ENCODE measurements at regions not wholly inside any gene's neighbourhood (a gene's known extent, or its start where the extent isn't known, plus 50 kb on each side); places are given as distances from the start of the nearest gene placed in this dataset.

- Histone ChIP-seq H3K9me3 (no peaks in the 10 kb centered on the region), H3K27ac (no peak overlapping the region), H3K4me1 (no peaks in the 10 kb centered on the region), H3K4me3 (no peak overlapping the region), H3K36me3 (no peaks in the 10 kb centered on the region), H3K27me3 (no peaks in the 10 kb centered on the region)
- no peak for DNase-seq
- no peak for ATAC-seq (ENCODE audit: low FRiP score in 2 of 2)
- WGBS, 2 donors = 33 to 38% methylated on average over 3 of the region's 3 CpGs
- no peak for TF ChIP-seq EP300 (IDR thresholded peaks at IDR 0.05)
- no peak for TF ChIP-seq POLR2A (IDR thresholded peaks at IDR 0.05)
- TF ChIP-seq CTCF (IDR thresholded peaks at IDR 0.05) = no peak
- no peak for TF ChIP-seq POLR2AphosphoS5 (IDR thresholded peaks at IDR 0.05)
These were observed 295.9 kb downstream of the CEMIP2 start for GRCh38 chr9:71472400-71472799.

- DNase-seq (no peak), ATAC-seq (ENCODE audit: low FRiP score in 2 of 2) (no peak)
- Histone ChIP-seq H3K4me3 (no peak overlapping the region), H3K4me1 (no peaks in the 10 kb centered on the region), H3K36me3 (no peaks in the 10 kb centered on the region), H3K27me3 (no peaks in the 10 kb centered on the region), H3K27ac (no peak overlapping the region), H3K9me3 (no peaks in the 10 kb centered on the region)
- TF ChIP-seq CTCF (IDR thresholded peaks at IDR 0.05) = no peak
- whole genome bisulfite sequencing, 2 donors = 66 to 75% methylated on average over 4 of the region's 4 CpGs
These were observed 302.9 kb downstream of the CEMIP2 start for GRCh38 chr9:71465392-71465791.

GRCh38 chr9:71459082-71459481 is 309.2 kb downstream of the CEMIP2 start:
- ATAC-seq (ENCODE audit: low FRiP score in 2 of 2) = no peak
- DNase-seq = no peak

GRCh38 chr9:71446473-71447411 is 321.6 kb downstream of the CEMIP2 start:
- Histone ChIP-seq H3K4me3 (peak overlapping the region in 3 of 4 donors; percentile 24 to 45 (median 42)), H3K27ac (no peak overlapping the region), H3K4me1 (peaks cover 6 to 10% (median 7%) of the 10 kb centered on the region in 4 donors), H3K9me3 (no peaks in the 10 kb centered on the region), H3K27me3 (peaks cover 0 to 16% (median 6%) of the 10 kb centered on the region in 4 donors), H3K36me3 (no peaks in the 10 kb centered on the region)
- TF ChIP-seq CTCF (IDR thresholded peaks at IDR 0.05) (peak in 1 of 6 experiments; percentile 7), POLR2AphosphoS5 (IDR thresholded peaks at IDR 0.05) (no peak)
- peak in 1 of 2 donors; percentile 85 for DNase-seq
- 5 to 6% methylated on average over 21 to 40 of the region's 73 CpGs for WGBS, 2 donors
- ATAC-seq (ENCODE audit: low FRiP score in 2 of 2) = peak; percentile 53 to 69

More at GRCh38 chr9:71459082-71459481, 309.2 kb downstream of the CEMIP2 start:
- no peak for TF ChIP-seq POLR2A (IDR thresholded peaks at IDR 0.05)
- no peak for TF ChIP-seq CTCF (IDR thresholded peaks at IDR 0.05)
- TF ChIP-seq POLR2AphosphoS5 (IDR thresholded peaks at IDR 0.05) = no peak
- TF ChIP-seq EP300 (IDR thresholded peaks at IDR 0.05) = no peak
- no peak overlapping the region for H3K4me3 ChIP-seq
- no peaks in the 10 kb centered on the region for H3K36me3 ChIP-seq
- no peaks in the 10 kb centered on the region for H3K27me3 ChIP-seq
- H3K9me3 ChIP-seq = no peaks in the 10 kb centered on the region
- no peaks in the 10 kb centered on the region for H3K4me1 ChIP-seq
- no peak overlapping the region for H3K27ac ChIP-seq

GRCh38 chr9:71446106-71446472 is 322.2 kb downstream of the CEMIP2 start:
- no peak overlapping the region for H3K27ac ChIP-seq
- no peak for DNase-seq
- no peaks in the 10 kb centered on the region for H3K36me3 ChIP-seq
- peaks cover 0 to 16% (median 6%) of the 10 kb centered on the region in 4 donors for H3K27me3 ChIP-seq
- peaks cover 6 to 10% (median 7%) of the 10 kb centered on the region in 4 donors for H3K4me1 ChIP-seq
- WGBS, 2 donors = 57 to 63% methylated on average over 14 of the region's 14 CpGs
- peak overlapping the region in 2 of 4 donors; percentile 42 to 45 for H3K4me3 ChIP-seq
- TF ChIP-seq POLR2A (IDR thresholded peaks at IDR 0.05) = no peak
- TF ChIP-seq POLR2AphosphoS5 (IDR thresholded peaks at IDR 0.05) = no peak
- H3K9me3 ChIP-seq = no peaks in the 10 kb centered on the region
- ATAC-seq (ENCODE audit: low FRiP score in 2 of 2) = no peak
